Effector memory CD4-positive, alpha-beta T cell (primary cell): ENCODE measurements at regions not wholly inside any gene's neighbourhood (a gene's known extent, or its start where the extent isn't known, plus 50 kb on each side); places are given as distances from the start of the nearest gene placed in this dataset.

Experiments
- DNase-seq, 3 donors: peaks; one replicate each; pipeline ENCODE4 v3.0.0-alpha.2; 2020
- H3K27ac ChIP-seq: 2 replicates; pipeline ENCODE4 v1.7.0; 2013; ENCODE audit warnings: mild to moderate bottlenecking, low read length, moderate library complexity; ENCODE audit not compliant: insufficient read depth, poor library complexity, severe bottlenecking
- H3K27me3 ChIP-seq: replicated peaks from 2 replicates; pipeline ENCODE4 v1.7.0; 2013; ENCODE audit warnings: mild to moderate bottlenecking, low read length; ENCODE audit not compliant: insufficient read depth, control insufficient read depth, poor library complexity, severe bottlenecking
- H3K36me3 ChIP-seq: 2 replicates; pipeline ENCODE4 v1.7.0; 2013; ENCODE audit warnings: mild to moderate bottlenecking, low read length, moderate library complexity; ENCODE audit not compliant: control insufficient read depth, insufficient read depth
- H3K4me1 ChIP-seq: 2 replicates; pipeline ENCODE4 v1.7.0; 2013; ENCODE audit warnings: low read length, mild to moderate bottlenecking; ENCODE audit not compliant: control insufficient read depth, insufficient read depth, poor library complexity, severe bottlenecking
- H3K4me3 ChIP-seq: 2 replicates; pipeline ENCODE4 v1.7.0; 2013; ENCODE audit warnings: low read length, low read depth, mild to moderate bottlenecking; ENCODE audit not compliant: insufficient read depth, poor library complexity, severe bottlenecking
- H3K9me3 ChIP-seq: 2 replicates; pipeline ENCODE4 v1.7.0; 2013; ENCODE audit warnings: mild to moderate bottlenecking, low read length, moderate library complexity; ENCODE audit not compliant: control insufficient read depth

- no peak overlapping the region for H3K27ac ChIP-seq
- H3K9me3 ChIP-seq = no peaks in the 10 kb centered on the region
- H3K4me1 ChIP-seq = no peaks in the 10 kb centered on the region
- DNase-seq = no peak
- H3K4me3 ChIP-seq = no peak overlapping the region
- H3K36me3 ChIP-seq = no peaks in the 10 kb centered on the region
- no peaks in the 10 kb centered on the region for H3K27me3 ChIP-seq
These were observed 604.0 kb upstream of the SLITRK6 start for GRCh38 chr13:86403181-86403580.

- Histone ChIP-seq H3K4me3 (no peak overlapping the region), H3K27ac (no peak overlapping the region), H3K27me3 (no peaks in the 10 kb centered on the region), H3K9me3 (no peaks in the 10 kb centered on the region), H3K4me1 (no peaks in the 10 kb centered on the region), H3K36me3 (no peaks in the 10 kb centered on the region)
- no peak for DNase-seq
These were observed 610.4 kb upstream of the SLITRK6 start for GRCh38 chr13:86409466-86410241.

GRCh38 chr13:86425170-86425815 lies 626.1 kb upstream of the SLITRK6 start:
- Histone ChIP-seq H3K36me3 (no peaks in the 10 kb centered on the region), H3K27ac (no peak overlapping the region), H3K27me3 (no peaks in the 10 kb centered on the region), H3K4me1 (no peaks in the 10 kb centered on the region), H3K9me3 (no peaks in the 10 kb centered on the region), H3K4me3 (no peak overlapping the region)
- DNase-seq = no peak

GRCh38 chr13:86426437-86426836 lies 627.2 kb upstream of the SLITRK6 start:
- Histone ChIP-seq H3K4me1 (no peaks in the 10 kb centered on the region), H3K36me3 (no peaks in the 10 kb centered on the region), H3K9me3 (no peaks in the 10 kb centered on the region), H3K27ac (no peak overlapping the region), H3K4me3 (no peak overlapping the region), H3K27me3 (no peaks in the 10 kb centered on the region)
- DNase-seq = no peak

- Histone ChIP-seq H3K27ac (no peak overlapping the region), H3K9me3 (no peaks in the 10 kb centered on the region), H3K4me1 (no peaks in the 10 kb centered on the region), H3K36me3 (no peaks in the 10 kb centered on the region), H3K4me3 (no peak overlapping the region), H3K27me3 (no peaks in the 10 kb centered on the region)
- DNase-seq = no peak
These were observed 630.5 kb upstream of the SLITRK6 start for GRCh38 chr13:86429756-86430155.

GRCh38 chr13:86438034-86438433 lies 638.8 kb upstream of the SLITRK6 start:
- Histone ChIP-seq H3K27me3 (no peaks in the 10 kb centered on the region), H3K4me1 (no peaks in the 10 kb centered on the region), H3K9me3 (no peaks in the 10 kb centered on the region), H3K4me3 (no peak overlapping the region), H3K27ac (no peak overlapping the region), H3K36me3 (no peaks in the 10 kb centered on the region)
- DNase-seq = no peak

GRCh38 chr13:86445206-86445605 lies 646.0 kb upstream of the SLITRK6 start:
- no peak overlapping the region for H3K27ac ChIP-seq
- no peak for DNase-seq
- H3K9me3 ChIP-seq = no peaks in the 10 kb centered on the region
- H3K36me3 ChIP-seq = no peaks in the 10 kb centered on the region
- no peaks in the 10 kb centered on the region for H3K27me3 ChIP-seq
- no peak overlapping the region for H3K4me3 ChIP-seq
- no peaks in the 10 kb centered on the region for H3K4me1 ChIP-seq

GRCh38 chr13:86445672-86446071 lies 646.5 kb upstream of the SLITRK6 start:
- Histone ChIP-seq H3K27ac (no peak overlapping the region), H3K4me3 (no peak overlapping the region), H3K36me3 (no peaks in the 10 kb centered on the region), H3K27me3 (no peaks in the 10 kb centered on the region), H3K9me3 (no peaks in the 10 kb centered on the region), H3K4me1 (no peaks in the 10 kb centered on the region)
- no peak for DNase-seq

GRCh38 chr13:86446311-86446710 lies 647.1 kb upstream of the SLITRK6 start:
- Histone ChIP-seq H3K27me3 (no peaks in the 10 kb centered on the region), H3K27ac (no peak overlapping the region), H3K36me3 (no peaks in the 10 kb centered on the region), H3K9me3 (no peaks in the 10 kb centered on the region), H3K4me1 (no peaks in the 10 kb centered on the region), H3K4me3 (no peak overlapping the region)
- no peak for DNase-seq

- Histone ChIP-seq H3K27me3 (no peaks in the 10 kb centered on the region), H3K27ac (no peak overlapping the region), H3K4me1 (no peaks in the 10 kb centered on the region), H3K36me3 (no peaks in the 10 kb centered on the region), H3K4me3 (no peak overlapping the region), H3K9me3 (no peaks in the 10 kb centered on the region)
- DNase-seq = no peak
These were observed 648.3 kb upstream of the SLITRK6 start for GRCh38 chr13:86447479-86447878.
